ENCODE measurements at regions not wholly inside any gene's neighbourhood (a gene's known extent, or its start where the extent isn't known, plus 50 kb on each side); places are given as distances from the start of the nearest gene placed in this dataset.

DNA sequence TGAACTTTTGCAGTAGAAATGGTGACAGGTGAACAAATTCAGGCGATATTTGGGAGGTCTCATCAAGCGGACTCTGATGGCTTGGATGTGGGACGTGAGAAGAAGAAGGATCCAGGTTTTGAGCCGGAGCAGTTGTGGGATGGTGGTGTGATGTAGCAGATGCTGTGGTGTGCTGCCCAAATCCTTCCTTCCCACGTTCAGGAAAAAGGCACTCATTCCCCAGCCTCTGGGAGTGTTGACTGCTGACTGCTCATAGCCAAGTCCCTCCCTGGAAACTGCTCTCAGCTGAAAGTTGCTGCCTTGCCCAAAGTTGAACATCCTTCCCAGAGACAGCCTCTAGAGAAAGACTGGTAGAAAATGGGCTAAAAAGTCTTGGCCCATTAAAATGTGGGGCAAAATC, 890.3 kb upstream of the ACVR2A start:
- no peak overlapping the region for H3K27ac ChIP-seq (ENCODE audit: low read depth, low read length, poor library complexity, severe bottlenecking)
- TF ChIP-seq EZH2 (IDR thresholded peaks at IDR 0.05; ENCODE audit: borderline replicate concordance, low read depth, low read length, poor library complexity, severe bottlenecking) (no peak), CTCF (conservative IDR thresholded peaks at IDR 0.05; ENCODE audit: low read depth, low read length) (no peak)
- DNase-seq (ENCODE audit: low spot score): no peak
- H3K27me3 ChIP-seq (replicated peaks; ENCODE audit: insufficient read depth, low read depth, low read length, poor library complexity): no peaks in the 10 kb centered on the region
- intact Hi-C loops (cut with micrococcal nuclease; ENCODE audit: unreplicated experiment): no loop called here
- H3K4me1 ChIP-seq (ENCODE audit: insufficient read depth, low read length, poor library complexity, severe bottlenecking): no peaks in the 10 kb centered on the region
- BruUV-seq (replicated peaks): no TSS peak
- H3K4me3 ChIP-seq (ENCODE audit: low read depth, low read length, poor library complexity, severe bottlenecking): no peak overlapping the region
- ChIA-PET POLR2A (ENCODE audit: low non-redundant PET) (no interaction called here), CTCF (no interaction called here)
- H3K36me3 ChIP-seq (ENCODE audit: insufficient read depth, low read length, poor library complexity, severe bottlenecking): no peaks in the 10 kb centered on the region
- H3K9me3 ChIP-seq (ENCODE audit: low read depth, low read length, poor library complexity, severe bottlenecking): no peaks in the 10 kb centered on the region

DNA sequence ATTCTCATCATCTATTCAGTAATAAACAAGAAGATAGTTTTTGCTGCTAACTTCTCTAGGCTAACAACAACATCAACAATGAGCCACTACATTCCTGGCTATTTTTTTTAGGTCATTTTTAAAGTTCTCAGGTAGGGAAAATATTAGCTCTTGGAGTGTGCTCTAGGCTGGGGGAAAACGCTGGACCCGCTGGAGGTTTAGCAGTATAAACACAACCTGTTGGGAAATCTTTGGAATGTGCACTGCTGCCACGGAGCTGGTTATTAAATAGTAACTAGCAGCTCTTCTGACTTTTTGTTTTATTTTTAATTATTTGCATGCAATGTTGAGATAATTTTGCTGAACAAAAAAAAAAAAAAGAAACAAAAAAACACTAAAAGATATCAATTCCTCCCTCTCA, 892.1 kb upstream of the ACVR2A start:
- Histone ChIP-seq H3K4me3 (ENCODE audit: low read depth, low read length, poor library complexity, severe bottlenecking) (no peak overlapping the region), H3K27ac (ENCODE audit: low read depth, low read length, poor library complexity, severe bottlenecking) (no peak overlapping the region), H3K9me3 (ENCODE audit: low read depth, low read length, poor library complexity, severe bottlenecking) (no peaks in the 10 kb centered on the region), H3K4me1 (ENCODE audit: insufficient read depth, low read length, poor library complexity, severe bottlenecking) (no peaks in the 10 kb centered on the region), H3K27me3 (replicated peaks; ENCODE audit: insufficient read depth, low read depth, low read length, poor library complexity) (no peaks in the 10 kb centered on the region), H3K36me3 (ENCODE audit: insufficient read depth, low read length, poor library complexity, severe bottlenecking) (no peaks in the 10 kb centered on the region)
- TF ChIP-seq CTCF (conservative IDR thresholded peaks at IDR 0.05; ENCODE audit: low read depth, low read length) (no peak), EZH2 (IDR thresholded peaks at IDR 0.05; ENCODE audit: borderline replicate concordance, low read depth, low read length, poor library complexity, severe bottlenecking) (no peak)
- POLR2A ChIA-PET (ENCODE audit: low non-redundant PET): no interaction called here
- CTCF ChIA-PET: no interaction called here
- BruUV-seq (replicated peaks): no TSS peak
- intact Hi-C loops (cut with micrococcal nuclease; ENCODE audit: unreplicated experiment): no loop called here
- DNase-seq (ENCODE audit: low spot score): no peak

- DNase-seq (ENCODE audit: low spot score): no peak
- Histone ChIP-seq H3K27ac (ENCODE audit: low read depth, low read length, poor library complexity, severe bottlenecking) (no peak overlapping the region), H3K9me3 (ENCODE audit: low read depth, low read length, poor library complexity, severe bottlenecking) (no peaks in the 10 kb centered on the region), H3K27me3 (replicated peaks; ENCODE audit: insufficient read depth, low read depth, low read length, poor library complexity) (no peaks in the 10 kb centered on the region), H3K4me3 (ENCODE audit: low read depth, low read length, poor library complexity, severe bottlenecking) (no peak overlapping the region), H3K36me3 (ENCODE audit: insufficient read depth, low read length, poor library complexity, severe bottlenecking) (no peaks in the 10 kb centered on the region), H3K4me1 (ENCODE audit: insufficient read depth, low read length, poor library complexity, severe bottlenecking) (no peaks in the 10 kb centered on the region)
- no peak for TF ChIP-seq EZH2 (IDR thresholded peaks at IDR 0.05; ENCODE audit: borderline replicate concordance, low read depth, low read length, poor library complexity, severe bottlenecking)
- no peak for TF ChIP-seq CTCF (conservative IDR thresholded peaks at IDR 0.05; ENCODE audit: low read depth, low read length)
- no TSS peak for BruUV-seq (replicated peaks)
- intact Hi-C loops (cut with micrococcal nuclease; ENCODE audit: unreplicated experiment): no loop called here
- POLR2A ChIA-PET (ENCODE audit: low non-redundant PET): no interaction called here
- CTCF ChIA-PET: no interaction called here
Measured at GRCh38 chr2:146950911-146951310, 893.9 kb upstream of the ACVR2A start.
